H1 (cell line): ENCODE measurements at regions not wholly inside any gene's neighbourhood (a gene's known extent, or its start where the extent isn't known, plus 50 kb on each side); places are given as distances from the start of the nearest gene placed in this dataset.

Experiments used
- CTCF ChIA-PET: fragments of 300-600 bp; sonication (Branson Sonifier 250); formaldehyde crosslinking; loops from one replicate; lab custom pipeline; 2021; ENCODE audit not compliant: partially characterized antibody; lab: Charles Lee
- POLR2A ChIA-PET: fragments of 300-600 bp; sonication (Branson Sonifier 250); formaldehyde crosslinking; loops from one replicate; lab custom pipeline; 2021; ENCODE audit warnings: inconsistent platforms; ENCODE audit not compliant: partially characterized antibody; lab: Charles Lee
- DNase-seq, 2 experiments: peaks; one replicate each; pipeline versions ENCODE4 v3.0.0 to v3.0.0-alpha.2; 2010 to 2022; ENCODE audit warnings: low spot score in 2 of 2, low read depth in 1 of 2, mixed read lengths in 1 of 2
- FAIRE-seq: peaks from 2 replicates; lab custom pipeline; 2011; peaks lifted over from hg19 to GRCh38; lab: Jason Lieb, UNC
- H2AFZ ChIP-seq: 2 replicates; pipeline ENCODE4 v1.8.1; 2012; ENCODE audit warnings: low read length, inconsistent platforms
- H2AK5ac ChIP-seq: 2 replicates; pipeline ENCODE4 v1.6.1; 2013; ENCODE audit warnings: low read depth, low read length
- H2BK120ac ChIP-seq: replicated peaks from 2 replicates; pipeline ENCODE3; 2013; ENCODE audit warnings: low read depth, low read length, inconsistent platforms
- H2BK12ac ChIP-seq: 2 replicates; pipeline ENCODE4 v1.6.1; 2013; ENCODE audit warnings: low read depth, low read length
- H2BK15ac ChIP-seq: 2 replicates; pipeline ENCODE4 v1.6.1; 2013; ENCODE audit warnings: low read length
- H2BK20ac ChIP-seq: 2 replicates; pipeline ENCODE4 v1.6.1; 2013; ENCODE audit warnings: low read length
- H2BK5ac ChIP-seq: 2 replicates; pipeline ENCODE4 v1.6.1; 2013; ENCODE audit warnings: low read depth, low read length
- H3K14ac ChIP-seq: 2 replicates; pipeline ENCODE4 v1.6.1; 2013; ENCODE audit warnings: inconsistent platforms; ENCODE audit not compliant: insufficient read length
- H3K18ac ChIP-seq: 2 replicates; pipeline ENCODE4 v1.6.1; 2013; ENCODE audit warnings: low read length; ENCODE audit errors: extremely low read depth
- H3K23ac ChIP-seq: 2 replicates; pipeline ENCODE4 v1.6.1; 2013; ENCODE audit warnings: inconsistent platforms; ENCODE audit not compliant: insufficient read length
- H3K23me2 ChIP-seq: 2 replicates; pipeline ENCODE4 v1.6.1; 2013; ENCODE audit warnings: low read depth, low read length
- H3K27ac ChIP-seq: 2 replicates; pipeline ENCODE4 v1.6.1; 2011; ENCODE audit warnings: low read depth, low read length, inconsistent platforms
- H3K27me3 ChIP-seq, 4 experiments: replicated peaks in 1 of 4; 1 replicate in 1 of 4; 2 replicates in 3 of 4; pipeline versions ENCODE4 v1.6.1 to v1.8.1; 2011 to 2013; ENCODE audit warnings: low read length in 3 of 4, mild to moderate bottlenecking in 3 of 4, inconsistent platforms in 2 of 4, mixed read lengths in 2 of 4, moderate library complexity in 1 of 4; ENCODE audit not compliant: control insufficient read depth in 3 of 4, insufficient read depth in 3 of 4; ENCODE audit errors: extremely low read depth in 1 of 4
- H3K36me3 ChIP-seq, 4 experiments: 2 replicates each; pipeline versions ENCODE4 v1.6.1 to v1.8.1; 2011 to 2013; ENCODE audit warnings: mild to moderate bottlenecking in 4 of 4, low read length in 3 of 4, moderate library complexity in 2 of 4, control low read depth in 1 of 4, inconsistent platforms in 1 of 4; ENCODE audit not compliant: insufficient read depth in 4 of 4, control insufficient read depth in 2 of 4
- H3K4ac ChIP-seq: replicated peaks from 2 replicates; pipeline ENCODE3; 2013; ENCODE audit warnings: low read length, low read depth, mixed read lengths, inconsistent platforms; ENCODE audit not compliant: insufficient read length
- H3K4me1 ChIP-seq, 4 experiments: replicated peaks in 1 of 4; 1 replicate in 1 of 4; 2 replicates in 3 of 4; pipeline versions ENCODE4 v1.6.1 to v1.8.1; 2011 to 2013; ENCODE audit warnings: low read length in 3 of 4, inconsistent platforms in 2 of 4, mixed read lengths in 1 of 4; ENCODE audit not compliant: insufficient read depth in 4 of 4, control insufficient read depth in 3 of 4
- H3K4me2 ChIP-seq, 2 experiments: 2 replicates each; pipeline versions ENCODE4 v1.6.1 to v1.8.1; 2011 to 2013; ENCODE audit warnings: low read depth in 2 of 2, low read length in 2 of 2, control low read depth in 1 of 2, inconsistent platforms in 1 of 2, mild to moderate bottlenecking in 1 of 2; ENCODE audit not compliant: insufficient read depth in 1 of 2
- H3K4me3 ChIP-seq, 4 experiments: fragments of 200-600, 300-600 bp in 1 of 4; sonication (generic), shearing (Covaris generic), sonication (Bioruptor Twin) in 1 of 4; 2 replicates each; pipeline versions ENCODE4 v1.5.1 to v1.8.1; 2011 to 2016; ENCODE audit warnings: low read length in 4 of 4, low read depth in 3 of 4, control low read depth in 2 of 4, inconsistent platforms in 2 of 4, mild to moderate bottlenecking in 2 of 4, mixed read lengths in 1 of 4, moderate library complexity in 1 of 4; ENCODE audit not compliant: insufficient read depth in 2 of 4; ENCODE audit errors: extremely low read depth in 1 of 4
- H3K56ac ChIP-seq: replicated peaks from 2 replicates; pipeline ENCODE3; 2013; ENCODE audit warnings: low read depth, mild to moderate bottlenecking, mixed read lengths, low read length, inconsistent platforms; ENCODE audit not compliant: insufficient read length
- H3K79me1 ChIP-seq: 2 replicates; pipeline ENCODE4 v1.6.1; 2013; ENCODE audit warnings: low read depth, low read length, control low read depth
- H3K79me2 ChIP-seq, 2 experiments: 2 replicates each; pipeline versions ENCODE4 v1.6.1 to v1.8.1; 2012 to 2013; ENCODE audit warnings: low read length in 2 of 2, mild to moderate bottlenecking in 2 of 2, inconsistent platforms in 1 of 2; ENCODE audit not compliant: insufficient read depth in 2 of 2, control insufficient read depth in 1 of 2
- H3K9ac ChIP-seq, 4 experiments: replicated peaks in 1 of 4; 1 replicate in 1 of 4; 2 replicates in 3 of 4; pipeline versions ENCODE4 v1.6.1 to v1.8.1; 2011 to 2013; ENCODE audit warnings: low read depth in 3 of 4, low read length in 3 of 4, control low read depth in 2 of 4, mild to moderate bottlenecking in 2 of 4, moderate library complexity in 2 of 4, inconsistent platforms in 1 of 4; ENCODE audit errors: extremely low read depth in 1 of 4
- H3K9me3 ChIP-seq, 2 experiments: 2 replicates each; pipeline versions ENCODE4 v1.6.1 to v1.8.1; 2012 to 2013; ENCODE audit warnings: mild to moderate bottlenecking in 2 of 2, moderate library complexity in 2 of 2, control low read depth in 1 of 2, inconsistent platforms in 1 of 2, low read depth in 1 of 2, low read length in 1 of 2, mixed read lengths in 1 of 2; ENCODE audit not compliant: insufficient read depth in 2 of 2
- H4K20me1 ChIP-seq, 2 experiments: replicated peaks in 1 of 2; 2 replicates each; pipeline versions ENCODE3 to v1.8.1; 2011 to 2013; ENCODE audit warnings: inconsistent platforms in 2 of 2, low read length in 2 of 2, mild to moderate bottlenecking in 1 of 2; ENCODE audit not compliant: insufficient read depth in 2 of 2, control insufficient read depth in 1 of 2
- H4K5ac ChIP-seq: 2 replicates; pipeline ENCODE4 v1.6.1; 2013; ENCODE audit warnings: low read length, low read depth, mixed read lengths, inconsistent platforms; ENCODE audit not compliant: insufficient read length
- H4K8ac ChIP-seq: 2 replicates; pipeline ENCODE4 v1.8.0; 2013; ENCODE audit warnings: mild to moderate bottlenecking, moderate library complexity, low read length, inconsistent platforms; ENCODE audit not compliant: insufficient read depth; ENCODE audit errors: extremely low read depth
- H4K91ac ChIP-seq: replicated peaks from 2 replicates; pipeline ENCODE3; 2013; ENCODE audit warnings: low read length, mixed read lengths, inconsistent platforms; ENCODE audit not compliant: insufficient read length
- CHD2 ChIP-seq: IDR thresholded peaks from 2 replicates; pipeline ENCODE4 v1.6.1; 2012; ENCODE audit warnings: low read length, improper control_type of control experiment
- CTBP2 ChIP-seq: IDR thresholded peaks from 2 replicates; pipeline ENCODE4 v1.7.0; 2011; ENCODE audit warnings: borderline replicate concordance, mild to moderate bottlenecking, moderate library complexity, mixed read lengths, low read length; ENCODE audit not compliant: insufficient read depth, insufficient read length
- EGR1 ChIP-seq: IDR thresholded peaks from 2 replicates; pipeline ENCODE4 v1.6.1; 2011; ENCODE audit warnings: low read depth, low read length, borderline replicate concordance
- JUN ChIP-seq: IDR thresholded peaks from 2 replicates; pipeline ENCODE4 v1.6.1; 2011; ENCODE audit warnings: low read depth, mild to moderate bottlenecking, improper control_type of control experiment, low read length
- KDM5A ChIP-seq: fragments of 200-600 bp; IDR thresholded peaks from 2 replicates; pipeline ENCODE4 v1.7.1; 2012; ENCODE audit warnings: mild to moderate bottlenecking, low read length, inconsistent platforms, mixed read lengths
- POLR2AphosphoS5 ChIP-seq: IDR thresholded peaks from 2 replicates; pipeline ENCODE4 v1.6.1; 2011; ENCODE audit warnings: low read depth, low read length
- RBBP5 ChIP-seq: IDR thresholded peaks from 2 replicates; pipeline ENCODE4 v1.7.1; 2012; ENCODE audit warnings: low read depth, mild to moderate bottlenecking, inconsistent platforms, low read length, moderate library complexity, borderline replicate concordance
- RXRA ChIP-seq: IDR thresholded peaks from 2 replicates; pipeline ENCODE4 v1.6.1; 2011; ENCODE audit warnings: low read depth, mild to moderate bottlenecking, low read length, moderate library complexity; ENCODE audit not compliant: insufficient read depth
- ZNF274 ChIP-seq: IDR thresholded peaks from 2 replicates; pipeline ENCODE4 v1.7.0; 2012; ENCODE audit warnings: low read length, borderline replicate concordance; ENCODE audit errors: extremely low read depth
- WGBS, 2 experiments: shearing (Covaris generic) in 1 of 2; methylation state at CpG; one replicate each; pipeline versions ENCODE4 v1.1.6 to v1.1.7; 2013 to 2015; ENCODE audit warnings: low lambda C conversion rate in 2 of 2, mixed read lengths in 2 of 2, inconsistent platforms in 1 of 2, low coverage in 1 of 2, missing lambda C conversion rate in 1 of 2; ENCODE audit not compliant: insufficient replicate concordance in 2 of 2, insufficient coverage in 1 of 2, insufficient read length in 1 of 2; ENCODE audit errors: extremely low coverage in 1 of 2, missing lambda C conversion rate in 1 of 2; 5-methylcytosine and 5-hydroxymethylcytosine counted together

- CTCF ChIA-PET: no interaction called here
- no peaks in the 10 kb centered on the region for H3K36me3 ChIP-seq
- no peak overlapping the region for H3K4me2 ChIP-seq
- no peaks in the 10 kb centered on the region for H3K79me2 ChIP-seq
- H2BK15ac ChIP-seq: no peak overlapping the region
- H3K56ac ChIP-seq: no peak overlapping the region
- H3K79me1 ChIP-seq: no peaks in the 10 kb centered on the region
- no peak overlapping the region for H2AFZ ChIP-seq
- H3K27ac ChIP-seq: no peak overlapping the region
- H3K4me1 ChIP-seq: no peaks in the 10 kb centered on the region
- peak overlapping the region; percentile 60; the same call in 1 of the 2 replicates for H4K8ac ChIP-seq
- DNase-seq (no peak), FAIRE-seq (no peak)
- no peak overlapping the region for H4K91ac ChIP-seq
- no peak overlapping the region for H3K9ac ChIP-seq
- no peak overlapping the region for H2BK5ac ChIP-seq
- no peak overlapping the region for H4K5ac ChIP-seq
- H4K20me1 ChIP-seq: no peaks in the 10 kb centered on the region
- H3K4me3 ChIP-seq: no peak overlapping the region
- H2BK20ac ChIP-seq: no peak overlapping the region
- H3K23me2 ChIP-seq: no peaks in the 10 kb centered on the region
- WGBS, 2 experiments: 93% methylated on average over 3 of the region's 3 CpGs; no CpG with 5 or more reads in 1 of the 2 experiments
- no peak overlapping the region for H3K23ac ChIP-seq
- H3K4ac ChIP-seq: no peak overlapping the region
- H2AK5ac ChIP-seq: no peak overlapping the region
- H2BK12ac ChIP-seq: no peak overlapping the region
- H3K27me3 ChIP-seq: no peaks in the 10 kb centered on the region
- no peak overlapping the region for H2BK120ac ChIP-seq
- no peaks in the 10 kb centered on the region; a peak in 1 of 4 replicates for H3K9me3 ChIP-seq
- no peak overlapping the region for H3K18ac ChIP-seq
- POLR2A ChIA-PET: no interaction called here
- H3K14ac ChIP-seq: no peak overlapping the region
- TF ChIP-seq RBBP5 (no peak), POLR2AphosphoS5 (no peak), CHD2 (no peak), JUN (no peak), CTBP2 (no peak), RXRA (no peak), EGR1 (no peak), KDM5A (no peak), ZNF274 (no peak)
These were observed 1092.3 kb downstream of the KHDRBS2 start for GRCh38 chr6:61193771-61194170.
